ENCODE measurements at regions not wholly inside any gene's neighbourhood (a gene's known extent, or its start where the extent isn't known, plus 50 kb on each side); places are given as distances from the start of the nearest gene placed in this dataset.

- no peak overlapping the region for H3K27ac ChIP-seq
- TF ChIP-seq CTCF (IDR thresholded peaks at IDR 0.05) (no peak), POLR2A (IDR thresholded peaks at IDR 0.05) (no peak)
- no peak for DNase-seq
- H3K4me3 ChIP-seq, result no peak overlapping the region
- H3K4me1 ChIP-seq, result no peaks in the 10 kb centered on the region
- no peaks in the 10 kb centered on the region for H3K27me3 ChIP-seq
- no peaks in the 10 kb centered on the region for H3K36me3 ChIP-seq
- no peaks in the 10 kb centered on the region for H3K9me3 ChIP-seq
These were observed 414.5 kb downstream of the ADGRL2 start for GRCh38 chr1:82215056-82215852.

GRCh38 chr1:82214606-82215005 is 413.9 kb downstream of the ADGRL2 start:
- no peaks in the 10 kb centered on the region for H3K36me3 ChIP-seq
- H3K4me1 ChIP-seq, result no peaks in the 10 kb centered on the region
- no peak overlapping the region for H3K4me3 ChIP-seq
- TF ChIP-seq POLR2A (IDR thresholded peaks at IDR 0.05) (no peak), CTCF (IDR thresholded peaks at IDR 0.05) (no peak)
- no peak for DNase-seq
- H3K27ac ChIP-seq, result no peak overlapping the region
- H3K27me3 ChIP-seq, result no peaks in the 10 kb centered on the region
- no peaks in the 10 kb centered on the region for H3K9me3 ChIP-seq

GRCh38 chr1:82197606-82198005 is 396.9 kb downstream of the ADGRL2 start:
- Histone ChIP-seq H3K9me3 (no peaks in the 10 kb centered on the region), H3K4me3 (no peak overlapping the region), H3K27me3 (no peaks in the 10 kb centered on the region), H3K36me3 (no peaks in the 10 kb centered on the region), H3K27ac (no peak overlapping the region), H3K4me1 (no peaks in the 10 kb centered on the region)
- TF ChIP-seq POLR2A (IDR thresholded peaks at IDR 0.05), result no peak
- TF ChIP-seq CTCF (IDR thresholded peaks at IDR 0.05), result no peak
- DNase-seq, result no peak

- no peaks in the 10 kb centered on the region for H3K36me3 ChIP-seq
- no peak overlapping the region for H3K4me3 ChIP-seq
- H3K27me3 ChIP-seq, result no peaks in the 10 kb centered on the region
- no peak overlapping the region for H3K27ac ChIP-seq
- TF ChIP-seq POLR2A (IDR thresholded peaks at IDR 0.05), result no peak
- no peak for TF ChIP-seq CTCF (IDR thresholded peaks at IDR 0.05)
- no peak for DNase-seq
- H3K4me1 ChIP-seq, result no peaks in the 10 kb centered on the region
- H3K9me3 ChIP-seq, result no peaks in the 10 kb centered on the region
These were observed 394.5 kb downstream of the ADGRL2 start for GRCh38 chr1:82195245-82195644.

GRCh38 chr1:82185084-82185483 is 384.4 kb downstream of the ADGRL2 start:
- Histone ChIP-seq H3K9me3 (no peaks in the 10 kb centered on the region), H3K36me3 (no peaks in the 10 kb centered on the region), H3K27ac (no peak overlapping the region), H3K27me3 (no peaks in the 10 kb centered on the region), H3K4me1 (no peaks in the 10 kb centered on the region), H3K4me3 (no peak overlapping the region)
- no peak for DNase-seq
- TF ChIP-seq CTCF (IDR thresholded peaks at IDR 0.05) (no peak), POLR2A (IDR thresholded peaks at IDR 0.05) (no peak)

Data from Peyer's patch (tissue), 4 donors.